Mammary epithelial cell (primary cell): ENCODE measurements at regions not wholly inside any gene's neighbourhood (a gene's known extent, or its start where the extent isn't known, plus 50 kb on each side); places are given as distances from the start of the nearest gene placed in this dataset.

Experiments used
- EZH2 ChIP-seq: IDR thresholded peaks from 2 replicates; pipeline ENCODE4 v1.6.1; 2012; ENCODE audit warnings: low read length, inconsistent platforms, borderline replicate concordance
- TF ChIP-seq, protein P1 (sequence below), 2 donors: IDR thresholded peaks in 1 of 2; conservative IDR thresholded peaks in 1 of 2; 2 replicates each; pipeline ENCODE4 v1.5.1; 2011 to 2012; ENCODE audit warnings: inconsistent platforms in 2 of 2, low read length in 2 of 2, mild to moderate bottlenecking in 2 of 2, control low read depth in 1 of 2, low read depth in 1 of 2; ENCODE audit not compliant: insufficient read depth in 1 of 2; ENCODE audit errors: extremely low read depth in 1 of 2

DNA sequence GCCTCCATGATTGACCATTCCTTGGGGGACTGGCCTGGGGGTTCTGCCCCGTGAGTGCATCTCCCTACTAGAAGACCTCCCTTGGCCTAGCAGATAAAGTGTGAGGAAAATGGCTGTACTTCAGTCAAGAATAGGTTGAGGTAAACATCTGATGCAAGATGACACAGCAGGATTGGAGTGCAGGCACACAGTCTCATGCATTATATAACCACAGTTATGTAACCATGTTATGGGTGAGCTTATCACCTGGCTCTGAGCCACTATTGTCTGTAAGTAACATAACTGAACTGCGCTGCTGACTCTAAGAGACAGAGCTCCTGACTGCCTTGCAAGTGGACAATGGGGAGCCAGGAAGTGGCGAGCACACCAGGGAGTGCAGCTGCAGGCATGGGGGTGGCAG, 378.7 kb upstream of the ANO5 start:
- TF ChIP-seq, protein P1, sequence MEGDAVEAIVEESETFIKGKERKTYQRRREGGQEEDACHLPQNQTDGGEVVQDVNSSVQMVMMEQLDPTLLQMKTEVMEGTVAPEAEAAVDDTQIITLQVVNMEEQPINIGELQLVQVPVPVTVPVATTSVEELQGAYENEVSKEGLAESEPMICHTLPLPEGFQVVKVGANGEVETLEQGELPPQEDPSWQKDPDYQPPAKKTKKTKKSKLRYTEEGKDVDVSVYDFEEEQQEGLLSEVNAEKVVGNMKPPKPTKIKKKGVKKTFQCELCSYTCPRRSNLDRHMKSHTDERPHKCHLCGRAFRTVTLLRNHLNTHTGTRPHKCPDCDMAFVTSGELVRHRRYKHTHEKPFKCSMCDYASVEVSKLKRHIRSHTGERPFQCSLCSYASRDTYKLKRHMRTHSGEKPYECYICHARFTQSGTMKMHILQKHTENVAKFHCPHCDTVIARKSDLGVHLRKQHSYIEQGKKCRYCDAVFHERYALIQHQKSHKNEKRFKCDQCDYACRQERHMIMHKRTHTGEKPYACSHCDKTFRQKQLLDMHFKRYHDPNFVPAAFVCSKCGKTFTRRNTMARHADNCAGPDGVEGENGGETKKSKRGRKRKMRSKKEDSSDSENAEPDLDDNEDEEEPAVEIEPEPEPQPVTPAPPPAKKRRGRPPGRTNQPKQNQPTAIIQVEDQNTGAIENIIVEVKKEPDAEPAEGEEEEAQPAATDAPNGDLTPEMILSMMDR (conservative IDR thresholded peaks at IDR 0.05 in 1 of 2, IDR thresholded peaks at IDR 0.05 in 1 of 2; ENCODE audit: extremely low read depth in 1 of 2, insufficient read depth in 1 of 2, low read depth in 1 of 2, low read length in 2 of 2) = no peak
- TF ChIP-seq EZH2 = no peak
